ENCODE measurements at regions not wholly inside any gene's neighbourhood (a gene's known extent, or its start where the extent isn't known, plus 50 kb on each side); places are given as distances from the start of the nearest gene placed in this dataset.

DNA sequence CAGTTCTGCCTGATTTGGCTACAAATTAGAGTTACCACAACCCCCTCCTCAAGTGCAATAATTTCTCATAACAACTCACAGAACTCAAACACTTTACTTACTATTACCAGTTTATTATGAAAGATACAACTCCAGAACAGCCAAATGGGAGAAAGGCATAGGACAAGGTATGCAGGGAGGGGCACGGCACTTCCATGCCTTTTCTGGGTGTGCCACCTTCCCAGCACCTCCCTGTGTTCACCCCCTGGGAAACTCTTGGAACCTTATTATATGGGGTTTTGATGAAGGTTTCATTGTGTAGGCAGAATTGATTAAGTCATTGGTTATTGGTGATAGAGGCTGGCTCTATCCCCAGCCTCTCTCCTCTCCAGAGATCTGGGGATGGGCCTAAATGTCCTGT is 66.6 kb upstream of the RAP2B start:
- H2AFZ ChIP-seq (ENCODE audit: low read length), result no peak overlapping the region
- H3K9ac ChIP-seq (ENCODE audit: insufficient read depth, low read length), result no peak overlapping the region
- H3K4me2 ChIP-seq (ENCODE audit: extremely low read depth, insufficient read depth, low read length), result no peak overlapping the region
- no peak overlapping the region for H3K27ac ChIP-seq (ENCODE audit: insufficient read depth, low read length)
- TF ChIP-seq EZH2 (IDR thresholded peaks at IDR 0.05; ENCODE audit: low read length, missing control alignments), result no peak
- TF ChIP-seq, protein P1, sequence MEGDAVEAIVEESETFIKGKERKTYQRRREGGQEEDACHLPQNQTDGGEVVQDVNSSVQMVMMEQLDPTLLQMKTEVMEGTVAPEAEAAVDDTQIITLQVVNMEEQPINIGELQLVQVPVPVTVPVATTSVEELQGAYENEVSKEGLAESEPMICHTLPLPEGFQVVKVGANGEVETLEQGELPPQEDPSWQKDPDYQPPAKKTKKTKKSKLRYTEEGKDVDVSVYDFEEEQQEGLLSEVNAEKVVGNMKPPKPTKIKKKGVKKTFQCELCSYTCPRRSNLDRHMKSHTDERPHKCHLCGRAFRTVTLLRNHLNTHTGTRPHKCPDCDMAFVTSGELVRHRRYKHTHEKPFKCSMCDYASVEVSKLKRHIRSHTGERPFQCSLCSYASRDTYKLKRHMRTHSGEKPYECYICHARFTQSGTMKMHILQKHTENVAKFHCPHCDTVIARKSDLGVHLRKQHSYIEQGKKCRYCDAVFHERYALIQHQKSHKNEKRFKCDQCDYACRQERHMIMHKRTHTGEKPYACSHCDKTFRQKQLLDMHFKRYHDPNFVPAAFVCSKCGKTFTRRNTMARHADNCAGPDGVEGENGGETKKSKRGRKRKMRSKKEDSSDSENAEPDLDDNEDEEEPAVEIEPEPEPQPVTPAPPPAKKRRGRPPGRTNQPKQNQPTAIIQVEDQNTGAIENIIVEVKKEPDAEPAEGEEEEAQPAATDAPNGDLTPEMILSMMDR (conservative IDR thresholded peaks at IDR 0.05 in 1 of 2, IDR thresholded peaks at IDR 0.05 in 1 of 2; ENCODE audit: low read depth in 1 of 2, low read length in 2 of 2), result no peak
- H3K4me1 ChIP-seq (ENCODE audit: control insufficient read depth, extremely low read depth, insufficient read depth, low read length), result no peaks in the 10 kb centered on the region
- H3K36me3 ChIP-seq (ENCODE audit: control insufficient read depth, insufficient read depth, low read length), result no peaks in the 10 kb centered on the region
- H4K20me1 ChIP-seq (ENCODE audit: control insufficient read depth, extremely low read depth, insufficient read depth, low read length), result no peaks in the 10 kb centered on the region
- no peak for DNase-seq (ENCODE audit: low read depth in 2 of 2)
- no peak overlapping the region for H3K4me3 ChIP-seq (replicated peaks in 1 of 4; ENCODE audit: control extremely low read depth in 1 of 4, insufficient read depth in 1 of 4, low read depth in 3 of 4, low read length in 4 of 4)
- H3K9me3 ChIP-seq (ENCODE audit: control insufficient read depth, insufficient read depth, low read depth, low read length), result no peaks in the 10 kb centered on the region
- no peaks in the 10 kb centered on the region for H3K79me2 ChIP-seq (ENCODE audit: control insufficient read depth, insufficient read depth, low read length)
- no peaks in the 10 kb centered on the region for H3K27me3 ChIP-seq (ENCODE audit: control insufficient read depth, insufficient read depth, low read length)

DNA sequence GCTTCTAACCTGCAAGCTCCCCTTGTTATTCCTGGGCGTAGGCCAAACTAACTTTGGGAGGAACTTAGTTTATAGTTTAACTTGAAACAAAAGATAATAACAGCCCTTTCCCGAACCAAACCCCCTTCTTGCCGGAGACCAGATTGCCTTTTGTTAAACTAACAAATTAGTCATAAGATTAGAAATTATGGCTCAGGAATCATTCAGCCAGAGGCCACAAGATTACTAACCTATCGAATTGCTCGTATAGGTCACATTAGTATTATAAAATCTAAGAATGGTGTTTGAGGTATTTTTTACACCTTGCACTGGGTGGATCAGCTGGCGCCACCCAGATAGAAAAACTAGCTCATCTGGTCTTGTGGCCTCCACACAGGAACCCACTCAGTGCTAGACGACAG is 65.3 kb upstream of the RAP2B start:
- no peaks in the 10 kb centered on the region for H3K79me2 ChIP-seq (ENCODE audit: control insufficient read depth, insufficient read depth, low read length)
- no peak overlapping the region for H3K4me2 ChIP-seq (ENCODE audit: extremely low read depth, insufficient read depth, low read length)
- H3K36me3 ChIP-seq (ENCODE audit: control insufficient read depth, insufficient read depth, low read length), result no peaks in the 10 kb centered on the region
- no peaks in the 10 kb centered on the region for H3K27me3 ChIP-seq (ENCODE audit: control insufficient read depth, insufficient read depth, low read length)
- no peaks in the 10 kb centered on the region for H3K4me1 ChIP-seq (ENCODE audit: control insufficient read depth, extremely low read depth, insufficient read depth, low read length)
- no peak for DNase-seq (ENCODE audit: low read depth in 2 of 2)
- no peak overlapping the region for H3K27ac ChIP-seq (ENCODE audit: insufficient read depth, low read length)
- no peak overlapping the region for H2AFZ ChIP-seq (ENCODE audit: low read length)
- no peak overlapping the region for H3K4me3 ChIP-seq (replicated peaks in 1 of 4; ENCODE audit: control extremely low read depth in 1 of 4, insufficient read depth in 1 of 4, low read depth in 3 of 4, low read length in 4 of 4)
- H3K9ac ChIP-seq (ENCODE audit: insufficient read depth, low read length), result no peak overlapping the region
- no peaks in the 10 kb centered on the region for H4K20me1 ChIP-seq (ENCODE audit: control insufficient read depth, extremely low read depth, insufficient read depth, low read length)
- no peak for TF ChIP-seq EZH2 (IDR thresholded peaks at IDR 0.05; ENCODE audit: low read length, missing control alignments)
- TF ChIP-seq, protein P1 (conservative IDR thresholded peaks at IDR 0.05 in 1 of 2, IDR thresholded peaks at IDR 0.05 in 1 of 2; ENCODE audit: low read depth in 1 of 2, low read length in 2 of 2), result no peak
- H3K9me3 ChIP-seq (ENCODE audit: control insufficient read depth, insufficient read depth, low read depth, low read length), result no peaks in the 10 kb centered on the region

DNA sequence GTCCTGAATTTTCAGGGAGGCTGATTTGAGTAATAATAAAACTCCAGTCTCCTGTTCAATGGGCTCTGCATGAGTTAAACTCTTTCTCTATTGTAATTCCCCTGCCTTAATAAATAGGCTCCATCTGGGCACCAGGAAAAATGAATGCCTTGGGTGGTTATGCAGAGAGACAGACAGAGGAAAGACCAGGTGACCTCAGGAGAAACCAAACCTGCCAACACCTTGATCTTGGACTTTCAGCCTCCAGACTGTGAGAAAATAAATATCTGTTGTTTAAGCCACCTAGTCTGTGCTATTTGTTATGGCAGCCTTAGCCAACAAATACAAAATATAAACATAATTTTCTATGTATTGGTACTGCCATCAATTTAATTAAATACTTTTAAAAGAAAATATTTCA is 64.8 kb upstream of the RAP2B start:
- no peaks in the 10 kb centered on the region for H3K27me3 ChIP-seq (ENCODE audit: control insufficient read depth, insufficient read depth, low read length)
- no peaks in the 10 kb centered on the region for H3K9me3 ChIP-seq (ENCODE audit: control insufficient read depth, insufficient read depth, low read depth, low read length)
- H3K4me2 ChIP-seq (ENCODE audit: extremely low read depth, insufficient read depth, low read length), result no peak overlapping the region
- H2AFZ ChIP-seq (ENCODE audit: low read length), result no peak overlapping the region
- DNase-seq (ENCODE audit: low read depth in 2 of 2), result no peak
- no peak overlapping the region for H3K4me3 ChIP-seq (replicated peaks in 1 of 4; ENCODE audit: control extremely low read depth in 1 of 4, insufficient read depth in 1 of 4, low read depth in 3 of 4, low read length in 4 of 4)
- no peaks in the 10 kb centered on the region for H4K20me1 ChIP-seq (ENCODE audit: control insufficient read depth, extremely low read depth, insufficient read depth, low read length)
- TF ChIP-seq EZH2 (IDR thresholded peaks at IDR 0.05; ENCODE audit: low read length, missing control alignments), result no peak
- TF ChIP-seq, protein P1 (conservative IDR thresholded peaks at IDR 0.05 in 1 of 2, IDR thresholded peaks at IDR 0.05 in 1 of 2; ENCODE audit: low read depth in 1 of 2, low read length in 2 of 2), result no peak
- H3K36me3 ChIP-seq (ENCODE audit: control insufficient read depth, insufficient read depth, low read length), result no peaks in the 10 kb centered on the region
- no peaks in the 10 kb centered on the region for H3K4me1 ChIP-seq (ENCODE audit: control insufficient read depth, extremely low read depth, insufficient read depth, low read length)
- H3K79me2 ChIP-seq (ENCODE audit: control insufficient read depth, insufficient read depth, low read length), result no peaks in the 10 kb centered on the region
- no peak overlapping the region for H3K27ac ChIP-seq (ENCODE audit: insufficient read depth, low read length)
- H3K9ac ChIP-seq (ENCODE audit: insufficient read depth, low read length), result no peak overlapping the region

All from fibroblast of lung (primary cell).